ENCODE measurements at regions not wholly inside any gene's neighbourhood (a gene's known extent, or its start where the extent isn't known, plus 50 kb on each side); places are given as distances from the start of the nearest gene placed in this dataset.

DNA sequence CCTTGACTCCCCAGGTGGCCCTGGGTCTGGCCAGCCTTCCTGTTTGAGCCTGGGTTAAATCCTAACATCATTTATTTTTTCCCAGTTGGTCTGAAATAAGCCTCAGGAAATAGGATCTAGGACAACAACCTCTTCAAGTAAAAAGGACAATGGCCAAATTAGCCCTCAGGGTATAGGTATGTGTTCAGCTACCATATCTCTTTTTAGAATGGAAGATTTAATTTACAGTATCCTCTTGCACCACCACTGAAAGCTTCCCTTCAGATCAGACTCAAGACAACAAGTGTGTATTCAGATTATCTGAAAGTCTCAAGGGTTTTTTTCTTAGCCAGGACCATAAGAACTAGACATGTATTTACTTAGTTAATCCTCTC lies 61.6 kb upstream of the CXCR4 start:
- H3K9me3 Mint-ChIP-seq: peaks cover 7% of the 10 kb centered on the region
- peaks cover 1% of the 10 kb centered on the region for H3K36me3 Mint-ChIP-seq
- no peak for DNase-seq
- no peak overlapping the region for H3K27ac Mint-ChIP-seq
- no peaks in the 10 kb centered on the region for H3K27me3 Mint-ChIP-seq
- H3K4me3 Mint-ChIP-seq: no peak overlapping the region
- peaks cover 10% of the 10 kb centered on the region for H3K4me1 Mint-ChIP-seq

DNA sequence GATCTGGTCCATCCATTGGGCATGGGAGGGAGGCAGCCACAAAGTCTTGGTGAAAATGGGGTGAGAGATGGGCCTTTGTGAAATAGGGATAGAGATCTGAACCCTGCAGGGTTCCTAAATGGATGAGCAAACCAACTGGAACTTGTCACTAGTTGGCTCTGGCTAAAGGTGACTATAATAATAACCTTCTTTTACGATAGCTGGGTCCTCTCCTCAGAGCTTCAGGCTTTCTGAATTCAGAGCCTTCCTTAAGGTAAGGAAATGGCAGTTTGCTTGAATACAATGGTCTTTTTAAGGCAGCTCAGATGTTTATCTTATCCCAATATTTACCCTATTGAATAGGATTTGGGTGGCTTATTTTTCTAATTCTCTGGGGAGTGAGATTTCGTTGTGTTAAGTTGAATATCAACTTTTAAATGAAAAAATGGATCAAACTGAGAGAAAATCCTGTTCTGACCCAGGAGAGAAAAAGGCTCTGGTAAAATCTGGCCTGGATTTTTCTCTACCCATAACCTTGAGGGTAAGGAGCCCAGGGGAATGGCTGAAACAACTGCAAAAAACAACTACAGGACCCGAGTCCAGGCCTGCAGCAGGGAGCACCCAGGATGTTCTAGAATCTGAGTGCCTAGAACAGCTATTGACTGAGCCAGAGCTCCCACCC lies 61.1 kb upstream of the CXCR4 start:
- H3K27me3 Mint-ChIP-seq: no peaks in the 10 kb centered on the region
- peaks cover 1% of the 10 kb centered on the region for H3K36me3 Mint-ChIP-seq
- no peak overlapping the region for H3K27ac Mint-ChIP-seq
- peaks cover 6% of the 10 kb centered on the region for H3K9me3 Mint-ChIP-seq
- H3K4me3 Mint-ChIP-seq: no peak overlapping the region
- no peak for DNase-seq
- peaks cover 10% of the 10 kb centered on the region for H3K4me1 Mint-ChIP-seq

DNA sequence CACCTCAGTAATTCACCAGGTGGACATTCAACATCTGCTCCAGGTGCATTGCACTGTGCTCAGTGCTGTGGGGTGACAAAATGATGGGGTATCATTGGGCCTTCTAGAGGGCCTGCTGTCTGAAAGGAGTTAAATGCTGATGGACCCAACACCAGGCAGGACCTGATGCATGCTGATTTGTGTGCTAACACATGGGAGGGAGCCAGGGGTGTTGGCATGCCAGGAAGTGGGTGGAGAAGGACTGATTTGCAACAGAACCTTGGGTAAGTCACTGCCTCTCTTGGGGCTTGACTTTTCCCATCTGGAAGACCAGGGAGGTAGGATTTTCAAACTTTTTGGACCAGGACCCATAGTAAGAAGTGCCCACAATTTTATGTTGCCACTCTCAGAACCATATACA lies 57.9 kb upstream of the CXCR4 start:
- no peak overlapping the region for H3K4me3 Mint-ChIP-seq
- peaks cover 4% of the 10 kb centered on the region for H3K36me3 Mint-ChIP-seq
- peaks cover 1% of the 10 kb centered on the region for H3K9me3 Mint-ChIP-seq
- H3K27ac Mint-ChIP-seq: no peak overlapping the region
- H3K27me3 Mint-ChIP-seq: no peaks in the 10 kb centered on the region
- peaks cover 17% of the 10 kb centered on the region for H3K4me1 Mint-ChIP-seq
- no peak for DNase-seq

DNA sequence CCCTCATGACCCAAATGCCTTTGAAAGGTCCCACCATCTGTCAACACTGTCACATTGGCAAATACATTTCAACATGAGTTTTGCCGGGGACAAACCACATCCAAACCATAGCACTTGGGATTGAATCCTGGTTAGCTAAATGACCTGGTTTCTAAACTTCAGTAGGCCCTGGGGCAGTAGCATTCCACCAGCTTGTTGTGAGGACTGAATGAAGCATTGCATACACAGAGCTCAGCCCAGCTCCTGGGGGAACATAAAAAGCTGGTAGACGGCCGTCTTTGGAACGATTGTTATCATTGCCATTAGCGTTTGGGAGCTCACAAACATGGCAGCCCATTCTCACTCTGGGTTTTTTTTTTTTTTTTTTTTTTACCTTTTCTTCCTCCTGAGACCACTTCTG lies 57.5 kb upstream of the CXCR4 start:
- Mint-ChIP-seq H3K27me3 (no peaks in the 10 kb centered on the region), H3K4me3 (no peak overlapping the region), H3K4me1 (peaks cover 17% of the 10 kb centered on the region), H3K9me3 (peaks cover 1% of the 10 kb centered on the region), H3K27ac (no peak overlapping the region), H3K36me3 (peaks cover 4% of the 10 kb centered on the region)
- DNase-seq: no peak

DNA sequence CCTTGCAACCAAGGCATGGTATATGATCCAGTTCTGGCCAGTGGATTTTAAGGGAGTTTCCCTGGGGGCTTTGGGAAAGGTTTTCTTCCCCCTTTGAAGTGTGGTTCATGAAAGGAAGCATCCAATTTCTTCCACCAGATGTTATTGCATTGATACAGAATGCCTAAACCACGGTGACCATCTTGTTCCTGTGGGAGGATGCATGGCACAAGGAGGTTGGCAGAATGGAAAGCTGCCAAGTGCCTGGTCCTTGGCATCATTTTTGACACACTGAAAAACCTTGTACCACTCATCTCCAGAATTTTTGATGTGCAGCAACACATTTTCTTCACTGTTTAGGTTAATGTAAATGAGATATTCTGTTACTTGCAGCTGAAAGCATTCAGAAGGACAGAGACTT lies 55.2 kb upstream of the CXCR4 start:
- H3K36me3 Mint-ChIP-seq: peaks cover 3% of the 10 kb centered on the region
- peaks cover 1% of the 10 kb centered on the region for H3K9me3 Mint-ChIP-seq
- no peak for DNase-seq
- H3K4me3 Mint-ChIP-seq: no peak overlapping the region
- H3K27ac Mint-ChIP-seq: no peak overlapping the region
- H3K27me3 Mint-ChIP-seq: no peaks in the 10 kb centered on the region
- H3K4me1 Mint-ChIP-seq: peaks cover 11% of the 10 kb centered on the region

DNA sequence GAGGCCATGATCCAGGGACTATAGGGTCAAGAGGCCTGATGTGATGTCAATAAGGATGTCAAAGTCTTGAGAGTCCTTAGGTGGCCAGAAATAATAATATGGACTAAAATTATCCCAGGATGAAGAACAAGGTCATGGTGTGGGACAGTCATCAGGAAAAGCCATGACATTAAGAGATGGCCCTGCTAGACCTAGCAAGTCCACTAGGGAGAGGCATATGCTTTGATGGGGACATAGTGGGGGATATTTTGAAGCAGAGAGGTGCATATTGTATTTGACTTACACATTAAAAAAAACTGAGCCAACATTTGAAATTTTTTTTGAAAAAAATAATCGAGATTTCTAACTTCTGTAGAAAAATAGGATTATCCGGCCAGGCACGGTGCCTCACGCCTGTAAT lies 53.3 kb upstream of the CXCR4 start:
- Mint-ChIP-seq H3K36me3 (peaks cover 3% of the 10 kb centered on the region), H3K4me1 (peaks cover 11% of the 10 kb centered on the region), H3K9me3 (peaks cover 1% of the 10 kb centered on the region), H3K27me3 (no peaks in the 10 kb centered on the region), H3K4me3 (no peak overlapping the region), H3K27ac (no peak overlapping the region)
- DNase-seq: no peak

DNA sequence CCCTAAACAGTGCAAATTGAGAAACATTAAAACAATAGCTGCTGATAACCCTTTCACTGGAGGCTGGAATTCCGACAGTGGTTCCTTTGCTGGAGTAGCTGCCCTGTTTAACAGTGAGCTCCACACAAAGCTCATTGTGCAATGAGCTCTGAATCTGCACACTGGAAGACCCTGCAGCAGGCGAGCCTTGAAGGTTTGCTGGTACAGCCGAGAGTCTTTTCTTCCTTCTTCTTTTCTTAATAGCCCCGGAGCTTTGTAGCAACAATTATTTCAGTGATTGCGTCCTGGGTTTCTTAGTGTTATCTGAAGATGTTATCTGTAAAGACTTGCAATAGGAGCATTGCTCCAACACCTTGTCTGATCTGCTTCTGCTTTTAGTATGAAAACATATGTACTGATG lies 50.8 kb upstream of the CXCR4 start:
- peaks cover 8% of the 10 kb centered on the region for H3K4me1 Mint-ChIP-seq
- no peak for DNase-seq
- H3K9me3 Mint-ChIP-seq: no peaks in the 10 kb centered on the region
- no peak overlapping the region for H3K27ac Mint-ChIP-seq
- peaks cover 3% of the 10 kb centered on the region for H3K36me3 Mint-ChIP-seq
- H3K27me3 Mint-ChIP-seq: no peaks in the 10 kb centered on the region
- H3K4me3 Mint-ChIP-seq: no peak overlapping the region

DNA sequence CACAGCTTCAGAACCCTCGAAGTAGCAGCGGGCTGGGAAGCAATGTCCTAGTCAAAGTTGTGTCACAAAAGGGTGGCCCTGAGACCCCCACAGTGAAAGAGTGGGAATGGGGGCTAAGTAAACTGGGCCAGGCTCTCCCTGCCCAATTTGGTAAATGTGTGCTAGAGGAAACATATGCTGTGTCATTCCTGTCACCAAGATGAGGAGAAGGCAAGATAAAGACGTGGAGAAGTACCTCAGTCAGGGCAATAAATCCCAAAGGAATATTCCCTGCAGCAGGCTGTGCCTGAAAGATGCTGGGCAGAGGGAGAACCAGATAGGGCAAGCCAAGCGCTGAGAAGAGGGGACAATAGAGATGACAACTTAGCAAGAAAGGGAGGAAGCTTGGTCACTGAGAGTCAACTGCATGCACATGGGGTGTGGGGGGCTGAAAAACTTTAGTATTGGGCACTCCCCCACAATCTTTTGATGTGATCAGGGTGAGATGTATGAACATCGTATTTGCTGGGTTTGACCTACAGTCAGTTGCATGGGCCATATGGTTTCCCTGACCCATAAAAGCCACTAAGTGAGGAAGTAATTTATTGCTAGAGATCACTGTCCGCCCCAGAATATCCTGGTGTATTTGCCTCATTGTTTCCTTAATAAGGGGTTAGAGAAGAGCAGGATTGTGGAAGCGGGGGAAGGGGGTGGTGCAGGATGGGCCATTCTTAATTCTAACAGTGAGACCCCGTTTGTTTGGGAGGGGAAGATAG lies 49.9 kb upstream of the CXCR4 start:
- DNase-seq: no peak
- no peaks in the 10 kb centered on the region for H3K9me3 Mint-ChIP-seq
- no peak overlapping the region for H3K27ac Mint-ChIP-seq
- peaks cover 3% of the 10 kb centered on the region for H3K36me3 Mint-ChIP-seq
- peaks cover 5% of the 10 kb centered on the region for H3K4me1 Mint-ChIP-seq
- no peak overlapping the region for H3K4me3 Mint-ChIP-seq
- no peaks in the 10 kb centered on the region for H3K27me3 Mint-ChIP-seq
